H9 (cell line): ENCODE measurements at regions not wholly inside any gene's neighbourhood (a gene's known extent, or its start where the extent isn't known, plus 50 kb on each side); places are given as distances from the start of the nearest gene placed in this dataset.

ENCODE experiments used
- DNase-seq: peaks from one replicate; pipeline ENCODE4 v3.0.0-alpha.2; 2017
- H2AFZ ChIP-seq: one replicate; pipeline ENCODE4 v1.6.1; 2013; ENCODE audit warnings: mild to moderate bottlenecking, low read length, control low read depth, moderate library complexity
- H2AK5ac ChIP-seq: 2 replicates; pipeline ENCODE4 v1.6.1; 2013; ENCODE audit warnings: low read length, control low read depth, mixed read lengths; ENCODE audit not compliant: insufficient read length
- H2BK120ac ChIP-seq: one replicate; pipeline ENCODE4 v1.6.1; 2013; ENCODE audit warnings: low read depth, mild to moderate bottlenecking, low read length, control low read depth, inconsistent platforms; ENCODE audit not compliant: poor library complexity, severe bottlenecking
- H2BK12ac ChIP-seq: 2 replicates; pipeline ENCODE4 v1.6.1; 2013; ENCODE audit warnings: low read length, control low read depth, mixed read lengths, low read depth; ENCODE audit not compliant: insufficient read length
- H2BK15ac ChIP-seq: 2 replicates; pipeline ENCODE4 v1.6.1; 2013; ENCODE audit warnings: low read depth, low read length, control low read depth
- H2BK20ac ChIP-seq: one replicate; pipeline ENCODE4 v1.6.1; 2013; ENCODE audit warnings: low read depth, mild to moderate bottlenecking, low read length, control low read depth, inconsistent platforms; ENCODE audit not compliant: poor library complexity, severe bottlenecking
- H2BK5ac ChIP-seq: 2 replicates; pipeline ENCODE4 v1.6.1; 2013; ENCODE audit warnings: low read length, control low read depth, mixed read lengths; ENCODE audit not compliant: insufficient read length
- H3K14ac ChIP-seq: 2 replicates; pipeline ENCODE4 v1.6.1; 2013; ENCODE audit warnings: low read length, control low read depth; ENCODE audit not compliant: insufficient read depth
- H3K18ac ChIP-seq: 2 replicates; pipeline ENCODE4 v1.6.1; 2013; ENCODE audit warnings: low read depth, mild to moderate bottlenecking, mixed read lengths, low read length, control low read depth; ENCODE audit not compliant: insufficient read length
- H3K23ac ChIP-seq: 2 replicates; pipeline ENCODE4 v1.6.1; 2013; ENCODE audit warnings: low read length, control low read depth, mixed read lengths, low read depth; ENCODE audit not compliant: insufficient read length
- H3K23me2 ChIP-seq: 2 replicates; pipeline ENCODE4 v1.6.1; 2013; ENCODE audit warnings: low read depth, mild to moderate bottlenecking, mixed read lengths, low read length, control low read depth; ENCODE audit not compliant: insufficient read length, poor library complexity, severe bottlenecking
- H3K27ac ChIP-seq: 2 replicates; pipeline ENCODE4 v1.5.1; 2013; ENCODE audit warnings: low read length, control low read depth, mixed read lengths, low read depth; ENCODE audit not compliant: insufficient read length
- H3K27me3 ChIP-seq: 2 replicates; pipeline ENCODE4 v1.6.1; 2013; ENCODE audit warnings: low read length, control low read depth, inconsistent platforms; ENCODE audit not compliant: insufficient read depth
- H3K4ac ChIP-seq: 2 replicates; pipeline ENCODE4 v1.6.1; 2013; ENCODE audit warnings: low read depth, mild to moderate bottlenecking, control low read depth, inconsistent platforms, low read length, moderate library complexity
- H3K4me1 ChIP-seq: 2 replicates; pipeline ENCODE4 v1.6.1; 2013; ENCODE audit warnings: low read length, control low read depth, inconsistent platforms; ENCODE audit not compliant: insufficient read depth
- H3K4me2 ChIP-seq: 2 replicates; pipeline ENCODE4 v1.6.1; 2013; ENCODE audit warnings: low read length, control low read depth, mixed read lengths; ENCODE audit not compliant: insufficient read length, insufficient read depth
- H3K56ac ChIP-seq: 2 replicates; pipeline ENCODE4 v1.6.1; 2013; ENCODE audit warnings: low read depth, mild to moderate bottlenecking, mixed read lengths, low read length, control low read depth; ENCODE audit not compliant: insufficient read length
- H3K79me1 ChIP-seq: 2 replicates; pipeline ENCODE4 v1.6.1; 2013; ENCODE audit warnings: low read depth, mild to moderate bottlenecking, moderate library complexity, low read length, control low read depth, inconsistent platforms; ENCODE audit not compliant: insufficient read depth, poor library complexity, severe bottlenecking
- H3K79me2 ChIP-seq: 2 replicates; pipeline ENCODE4 v1.6.1; 2013; ENCODE audit warnings: low read length, control low read depth, inconsistent platforms; ENCODE audit not compliant: insufficient read depth
- H3K9ac ChIP-seq: 2 replicates; pipeline ENCODE4 v1.6.1; 2013; ENCODE audit warnings: low read length, control low read depth, mixed read lengths; ENCODE audit not compliant: insufficient read length; ENCODE audit errors: extremely low read depth
- H3K9me3 ChIP-seq: one replicate; pipeline ENCODE4 v1.6.1; 2013; ENCODE audit warnings: low read depth, low read length, inconsistent platforms; ENCODE audit not compliant: control insufficient read depth
- H3T11ph ChIP-seq: one replicate; pipeline ENCODE4 v1.6.1; 2013; ENCODE audit warnings: mild to moderate bottlenecking, low read length, control low read depth, inconsistent platforms
- H4K20me1 ChIP-seq: one replicate; pipeline ENCODE4 v1.6.1; 2013; ENCODE audit not compliant: control insufficient read depth, insufficient read length, insufficient read depth
- H4K5ac ChIP-seq: 2 replicates; pipeline ENCODE4 v1.6.1; 2013; ENCODE audit warnings: low read depth, mild to moderate bottlenecking, mixed read lengths, low read length, control low read depth; ENCODE audit not compliant: insufficient read length
- H4K8ac ChIP-seq: replicated peaks from 2 replicates; pipeline ENCODE4 v1.6.1; 2013; ENCODE audit warnings: low read length, control low read depth, mixed read lengths, low read depth; ENCODE audit not compliant: insufficient read length
- H4K91ac ChIP-seq: 2 replicates; pipeline ENCODE4 v1.6.1; 2013; ENCODE audit warnings: low read depth, mild to moderate bottlenecking, moderate library complexity, mixed read lengths, low read length, control low read depth; ENCODE audit not compliant: insufficient read length
- H3K27ac Mint-ChIP-seq, 3 experiments: 2 replicates in 2 of 3; 3 replicates in 1 of 3; pipeline ENCODE4 v1.8.0; 2020 to 2021; ENCODE audit warnings: mixed read lengths in 3 of 3, mild to moderate bottlenecking in 1 of 3, moderate library complexity in 1 of 3
- H3K27me3 Mint-ChIP-seq: 2 replicates; pipeline ENCODE4 v1.8.0; 2021; ENCODE audit warnings: low read depth, mild to moderate bottlenecking, moderate library complexity, mixed read lengths
- H3K36me3 Mint-ChIP-seq, 3 experiments: 2 replicates in 2 of 3; 3 replicates in 1 of 3; pipeline ENCODE4 v1.8.0; 2020 to 2021; ENCODE audit warnings: low read depth in 3 of 3, mixed read lengths in 3 of 3; ENCODE audit not compliant: insufficient read depth in 1 of 3
- H3K4me1 Mint-ChIP-seq, 2 experiments: 2 replicates each; pipeline ENCODE4 v1.8.0; 2020; ENCODE audit warnings: mixed read lengths in 2 of 2
- H3K4me3 Mint-ChIP-seq, 2 experiments: 2 replicates in 1 of 2; 3 replicates in 1 of 2; pipeline ENCODE4 v1.8.0; 2020 to 2021; ENCODE audit warnings: mild to moderate bottlenecking in 2 of 2, mixed read lengths in 2 of 2, moderate library complexity in 1 of 2
- H3K9me3 Mint-ChIP-seq, 2 experiments: 2 replicates in 1 of 2; 3 replicates in 1 of 2; pipeline ENCODE4 v1.8.0; 2020; ENCODE audit warnings: mild to moderate bottlenecking in 2 of 2, mixed read lengths in 2 of 2, moderate library complexity in 1 of 2
- WGBS: extraction: QIAGEN DNeasy Blood & Tissue Kit; methylation state at CpG from one replicate; pipeline ENCODE4 v1.1.7; 2013; ENCODE audit warnings: missing lambda C conversion rate, low lambda C conversion rate, mixed read lengths; ENCODE audit not compliant: insufficient read length; ENCODE audit errors: extremely low coverage; 5-methylcytosine and 5-hydroxymethylcytosine counted together
- TF ChIP-seq, protein P1 (sequence below): fragments of 200-600 bp; sonication (generic); conservative IDR thresholded peaks from 3 replicates; pipeline ENCODE4 v1.8.0; 2021; ENCODE audit warnings: antibody characterized with exemption, mild to moderate bottlenecking

GRCh38 chr15:94856267-94856854 is 625.0 kb downstream of the MCTP2 start:
- Histone ChIP-seq H4K5ac (no peak overlapping the region), H3T11ph (no peak overlapping the region), H3K4ac (no peak overlapping the region), H2BK20ac (no peak overlapping the region), H3K27ac (no peak overlapping the region), H2BK120ac (no peak overlapping the region), H3K27me3 (no peaks in the 10 kb centered on the region), H4K8ac (no peak overlapping the region), H4K91ac (no peak overlapping the region), H3K79me2 (no peaks in the 10 kb centered on the region), H2BK5ac (no peak overlapping the region), H2AFZ (no peak overlapping the region), H2BK12ac (no peak overlapping the region), H2AK5ac (no peak overlapping the region), H3K56ac (no peak overlapping the region), H3K4me2 (no peak overlapping the region), H3K9me3 (no peaks in the 10 kb centered on the region), H3K18ac (no peak overlapping the region), H4K20me1 (no peaks in the 10 kb centered on the region), H3K23ac (no peak overlapping the region), H2BK15ac (no peak overlapping the region), H3K4me1 (peaks cover 2% of the 10 kb centered on the region; the same call in 1 of the 2 replicates), H3K9ac (no peak overlapping the region), H3K14ac (no peak overlapping the region), H3K79me1 (no peaks in the 10 kb centered on the region), H3K23me2 (no peaks in the 10 kb centered on the region)
- Mint-ChIP-seq H3K27ac (no peak overlapping the region), H3K9me3 (no peaks in the 10 kb centered on the region), H3K4me1 (peaks cover 4 to 11% of the 10 kb centered on the region in 2 experiments; a peak in 3 of 4 replicates), H3K27me3 (no peaks in the 10 kb centered on the region), H3K36me3 (no peaks in the 10 kb centered on the region), H3K4me3 (no peak overlapping the region)
- DNase-seq, result peak; percentile 40
- no CpG with 5 or more reads among the region's 50 CpGs for WGBS
- TF ChIP-seq, protein P1, sequence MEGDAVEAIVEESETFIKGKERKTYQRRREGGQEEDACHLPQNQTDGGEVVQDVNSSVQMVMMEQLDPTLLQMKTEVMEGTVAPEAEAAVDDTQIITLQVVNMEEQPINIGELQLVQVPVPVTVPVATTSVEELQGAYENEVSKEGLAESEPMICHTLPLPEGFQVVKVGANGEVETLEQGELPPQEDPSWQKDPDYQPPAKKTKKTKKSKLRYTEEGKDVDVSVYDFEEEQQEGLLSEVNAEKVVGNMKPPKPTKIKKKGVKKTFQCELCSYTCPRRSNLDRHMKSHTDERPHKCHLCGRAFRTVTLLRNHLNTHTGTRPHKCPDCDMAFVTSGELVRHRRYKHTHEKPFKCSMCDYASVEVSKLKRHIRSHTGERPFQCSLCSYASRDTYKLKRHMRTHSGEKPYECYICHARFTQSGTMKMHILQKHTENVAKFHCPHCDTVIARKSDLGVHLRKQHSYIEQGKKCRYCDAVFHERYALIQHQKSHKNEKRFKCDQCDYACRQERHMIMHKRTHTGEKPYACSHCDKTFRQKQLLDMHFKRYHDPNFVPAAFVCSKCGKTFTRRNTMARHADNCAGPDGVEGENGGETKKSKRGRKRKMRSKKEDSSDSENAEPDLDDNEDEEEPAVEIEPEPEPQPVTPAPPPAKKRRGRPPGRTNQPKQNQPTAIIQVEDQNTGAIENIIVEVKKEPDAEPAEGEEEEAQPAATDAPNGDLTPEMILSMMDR, result no peak
